GM18519 (cell line): ENCODE measurements at regions not wholly inside any gene's neighbourhood (a gene's known extent, or its start where the extent isn't known, plus 50 kb on each side); places are given as distances from the start of the nearest gene placed in this dataset.

Source experiments
- ATAC-seq: cut with Tn5 transposase; IDR thresholded peaks from one replicate; pipeline ENCODE4 v1.9.1; 2021; ENCODE audit warnings: mild to moderate bottlenecking, moderate library complexity; ENCODE audit not compliant: unreplicated experiment, low FRiP score

- ATAC-seq: no peak
Measured at GRCh38 chr6:21506126-21506525, 87.4 kb upstream of the SOX4 start.

- no peak for ATAC-seq
Measured at GRCh38 chr6:21507811-21508210, 85.7 kb upstream of the SOX4 start.

- no peak for ATAC-seq
Measured at GRCh38 chr6:21508753-21509152, 84.8 kb upstream of the SOX4 start.

- no peak for ATAC-seq
Measured at GRCh38 chr6:21511891-21512550, 81.5 kb upstream of the SOX4 start.

GRCh38 chr6:21514288-21514687 is 79.3 kb upstream of the SOX4 start:
- ATAC-seq: no peak

GRCh38 chr6:21518317-21518716 is 75.2 kb upstream of the SOX4 start:
- ATAC-seq: no peak

- no peak for ATAC-seq
Measured at GRCh38 chr6:21519642-21520041, 73.9 kb upstream of the SOX4 start.

- no peak for ATAC-seq
Measured at GRCh38 chr6:21521276-21521675, 72.3 kb upstream of the SOX4 start.

GRCh38 chr6:21522143-21522747 is 71.3 kb upstream of the SOX4 start:
- ATAC-seq: no peak

- no peak for ATAC-seq
Measured at GRCh38 chr6:21522797-21523456, 70.6 kb upstream of the SOX4 start.

GRCh38 chr6:21523652-21524051 is 69.9 kb upstream of the SOX4 start:
- ATAC-seq: no peak

- no peak for ATAC-seq
Measured at GRCh38 chr6:21524201-21524600, 69.3 kb upstream of the SOX4 start.

- no peak for ATAC-seq
Measured at GRCh38 chr6:21526974-21527373, 66.6 kb upstream of the SOX4 start.

GRCh38 chr6:21527731-21528130 is 65.8 kb upstream of the SOX4 start:
- no peak for ATAC-seq

GRCh38 chr6:21529431-21529830 is 64.1 kb upstream of the SOX4 start:
- ATAC-seq: no peak

- no peak for ATAC-seq
Measured at GRCh38 chr6:21531393-21531792, 62.2 kb upstream of the SOX4 start.

- no peak for ATAC-seq
Measured at GRCh38 chr6:21533678-21534077, 59.9 kb upstream of the SOX4 start.

GRCh38 chr6:21536280-21536766 is 57.2 kb upstream of the SOX4 start:
- ATAC-seq: no peak

- ATAC-seq: no peak
Measured at GRCh38 chr6:21537637-21538036, 55.9 kb upstream of the SOX4 start.

GRCh38 chr6:21538186-21538798 is 55.3 kb upstream of the SOX4 start:
- no peak for ATAC-seq

GRCh38 chr6:21539621-21540100 is 53.9 kb upstream of the SOX4 start:
- ATAC-seq: no peak
